ENCODE measurements at regions not wholly inside any gene's neighbourhood (a gene's known extent, or its start where the extent isn't known, plus 50 kb on each side); places are given as distances from the start of the nearest gene placed in this dataset.

DNA sequence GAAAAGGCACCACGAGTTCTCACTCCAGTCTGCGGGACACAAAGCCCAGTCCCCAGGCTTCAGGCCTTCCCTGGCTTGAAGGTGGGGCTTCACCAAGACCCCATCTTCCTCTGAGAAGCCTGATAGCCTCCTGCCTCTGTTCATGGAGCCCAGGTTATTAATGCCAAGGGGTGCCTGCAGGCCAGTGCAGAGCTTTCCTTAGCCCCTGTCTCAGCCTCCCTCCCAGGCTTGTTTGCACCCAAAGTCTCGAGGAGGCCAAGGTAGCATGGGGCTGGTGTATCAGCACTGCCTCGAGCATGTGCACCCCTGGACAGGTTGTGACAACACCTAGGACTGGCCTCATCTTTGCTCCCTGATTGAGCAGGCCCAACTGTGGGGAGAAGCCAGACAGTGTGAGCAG is 108.1 kb upstream of the PCDH15 start:
- DNase-seq: no peak

DNA sequence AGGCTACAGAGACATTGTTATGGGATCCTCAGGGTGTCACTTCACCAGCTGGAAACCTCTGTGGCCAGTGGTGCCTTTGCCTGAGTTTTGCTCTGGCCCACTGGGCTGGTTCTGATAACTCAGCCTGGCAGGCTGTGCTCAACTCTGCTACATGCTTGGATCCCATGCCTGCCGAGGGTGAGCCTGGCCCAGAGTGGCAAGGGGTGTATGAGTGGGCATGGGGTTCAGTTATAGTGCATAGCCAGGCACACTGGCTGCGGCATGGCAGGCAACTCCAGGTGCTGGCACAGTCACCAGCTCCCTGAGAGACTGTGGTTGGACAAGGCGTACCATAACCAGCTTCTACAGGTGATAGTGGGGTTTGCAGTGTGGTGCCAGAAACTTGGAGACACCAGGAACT is 107.0 kb upstream of the PCDH15 start:
- DNase-seq: no peak

DNA sequence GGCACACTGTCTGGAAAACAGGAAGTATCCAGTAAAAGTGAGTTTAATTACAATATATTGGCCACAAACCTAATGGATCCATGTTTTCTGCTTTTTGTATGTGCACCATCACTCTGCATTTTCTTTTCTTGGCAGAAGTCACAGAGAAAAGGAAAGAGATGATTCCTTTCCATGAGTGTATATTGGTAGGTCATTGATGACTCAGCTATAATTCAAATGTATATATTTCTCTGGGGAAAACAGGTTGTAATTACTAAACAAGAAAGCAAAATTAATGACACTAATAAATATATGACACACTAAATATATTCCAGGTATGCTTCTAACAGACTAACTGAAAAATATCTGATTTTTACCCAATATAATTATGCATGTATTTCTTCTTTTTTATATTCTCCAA is 105.9 kb upstream of the PCDH15 start:
- DNase-seq: no peak

DNA sequence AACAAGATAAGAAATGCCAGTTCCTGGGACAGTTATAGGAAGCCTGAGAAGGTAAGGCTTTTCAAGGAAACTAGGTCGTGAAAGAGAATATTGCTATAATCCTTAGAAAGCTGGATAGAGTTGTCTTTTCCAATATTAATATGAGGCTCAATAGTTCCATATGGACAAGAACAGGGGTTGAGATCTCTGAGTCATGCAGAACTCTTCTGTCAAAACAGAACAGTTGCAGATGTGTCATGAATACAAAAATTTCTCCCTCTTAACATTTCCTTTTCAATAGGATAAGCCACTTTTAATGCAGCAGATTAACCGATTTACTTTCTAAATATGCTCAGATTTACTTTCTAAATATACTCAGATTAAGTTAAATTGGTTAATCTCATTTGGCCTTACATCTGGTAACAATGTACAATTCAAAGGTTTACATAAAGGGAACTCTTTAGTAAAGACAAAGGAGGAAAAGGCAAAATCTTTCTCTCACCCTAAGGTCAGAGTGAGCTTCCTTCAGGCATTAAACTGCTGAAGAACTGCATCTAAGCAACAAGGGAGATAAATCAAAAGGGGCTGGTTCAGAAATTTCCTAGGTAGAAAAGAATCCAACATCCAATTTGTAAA is 104.7 kb upstream of the PCDH15 start:
- no peak for DNase-seq

DNA sequence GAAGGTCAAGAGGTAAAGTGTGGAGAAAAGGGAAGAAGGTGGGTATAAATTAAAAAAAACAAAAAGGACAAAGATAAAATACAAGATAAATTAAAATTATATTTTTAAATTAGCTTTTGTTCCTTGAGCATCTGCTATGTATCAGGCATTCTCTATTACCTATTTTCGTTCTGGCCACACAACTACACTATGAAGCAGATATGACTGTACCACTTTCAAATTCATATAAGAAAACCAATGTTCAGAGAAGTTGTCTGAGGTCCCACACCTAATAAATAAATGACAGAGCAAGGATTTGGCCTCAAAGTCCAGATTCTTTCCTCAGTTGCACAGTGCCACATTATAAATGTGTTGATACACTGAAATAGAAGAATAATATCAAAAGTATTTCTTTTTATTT is 103.8 kb upstream of the PCDH15 start:
- DNase-seq: no peak

DNA sequence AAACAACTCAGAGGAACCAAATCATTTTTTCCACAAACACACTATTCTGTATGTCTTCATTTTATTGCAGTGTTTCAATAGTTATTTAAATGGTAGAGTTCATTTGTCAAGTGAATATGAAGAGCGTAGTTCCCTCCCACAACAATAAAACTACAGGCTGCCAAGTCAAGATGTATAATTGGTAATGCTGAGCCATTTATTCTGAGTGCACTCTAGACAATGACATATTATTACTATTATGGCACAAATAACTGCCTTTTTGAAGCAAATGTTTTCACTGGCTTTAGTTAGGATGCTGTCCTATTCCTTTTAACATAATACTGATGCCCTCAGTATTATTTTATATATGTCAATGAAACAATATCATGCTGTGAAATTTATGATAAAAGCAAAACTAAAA is 102.7 kb upstream of the PCDH15 start:
- no peak for DNase-seq

DNA sequence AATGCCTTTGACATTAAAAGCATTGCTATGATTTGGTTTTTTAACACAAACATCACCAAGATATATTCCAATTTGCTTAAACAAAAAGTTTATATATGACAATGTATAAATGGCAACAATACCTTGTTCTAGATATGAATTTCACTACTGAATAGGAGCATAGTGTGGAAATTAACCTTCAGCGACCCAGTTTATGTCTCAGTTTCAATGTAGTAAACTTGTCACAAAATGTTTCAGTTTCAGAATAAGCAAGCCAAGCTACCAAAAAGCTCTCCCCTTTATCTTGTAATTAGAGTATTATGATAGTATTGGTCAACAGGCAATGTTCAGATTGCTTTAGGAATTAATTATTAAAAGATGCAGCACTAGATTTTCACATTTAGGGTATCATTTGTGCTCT is 99.6 kb upstream of the PCDH15 start:
- no peak for DNase-seq

DNA sequence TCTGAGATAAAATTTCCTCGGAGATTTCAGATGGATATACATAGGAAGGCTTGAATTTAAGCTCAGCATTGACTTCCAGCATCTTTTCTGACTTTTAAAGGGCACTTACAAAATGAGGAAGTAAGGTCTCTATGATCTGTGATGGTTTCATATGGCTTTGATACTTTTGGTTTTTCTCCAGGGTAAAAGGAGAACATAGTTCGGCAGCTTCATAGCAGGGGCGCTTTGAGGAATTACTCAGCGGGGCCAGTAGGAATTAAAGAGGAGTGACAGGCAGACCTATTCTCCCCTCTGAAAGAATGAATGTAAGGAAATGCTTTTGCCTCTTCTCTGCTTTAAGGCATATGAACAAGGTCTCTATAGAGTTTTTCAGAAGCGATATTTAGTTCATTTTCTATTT is 80.0 kb upstream of the PCDH15 start:
- DNase-seq: no peak

DNA sequence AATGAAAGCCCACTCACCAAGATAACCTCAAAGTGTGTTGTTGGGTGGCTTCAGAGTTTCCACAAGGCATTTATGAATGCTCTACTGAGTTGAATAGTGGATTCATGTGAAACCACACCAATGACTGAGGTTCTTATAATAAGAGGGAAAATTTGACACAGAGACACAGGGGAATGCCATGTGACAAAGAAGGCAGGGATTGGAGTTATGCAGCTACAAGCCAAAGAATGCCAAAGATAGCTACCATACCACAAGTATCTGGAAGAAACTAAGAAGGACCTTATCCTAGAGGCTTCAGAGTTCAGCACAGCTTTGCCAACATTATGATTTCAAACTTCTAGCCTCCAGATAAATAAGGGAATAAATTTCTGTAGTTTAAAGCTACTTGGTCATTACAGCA is 68.0 kb upstream of the PCDH15 start:
- DNase-seq: no peak

DNA sequence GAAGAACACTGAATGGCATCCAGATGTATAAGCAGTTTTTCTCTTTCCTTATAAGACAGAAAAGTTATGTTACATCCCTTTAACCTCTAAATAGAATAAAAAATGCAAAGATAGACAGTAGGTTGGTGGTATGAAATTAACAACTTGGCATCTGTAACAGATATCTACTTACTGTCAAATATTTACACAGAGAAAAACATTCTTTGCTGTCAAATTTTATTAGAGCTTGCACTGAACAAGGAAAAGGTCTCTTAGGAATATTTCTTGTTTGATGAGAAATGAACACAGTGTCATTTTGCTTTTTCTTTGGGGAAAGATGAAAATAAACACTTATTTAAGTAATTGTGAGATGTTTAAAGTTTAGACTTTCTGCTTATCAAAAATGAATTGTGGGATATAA is 65.6 kb upstream of the PCDH15 start:
- no peak for DNase-seq

DNA sequence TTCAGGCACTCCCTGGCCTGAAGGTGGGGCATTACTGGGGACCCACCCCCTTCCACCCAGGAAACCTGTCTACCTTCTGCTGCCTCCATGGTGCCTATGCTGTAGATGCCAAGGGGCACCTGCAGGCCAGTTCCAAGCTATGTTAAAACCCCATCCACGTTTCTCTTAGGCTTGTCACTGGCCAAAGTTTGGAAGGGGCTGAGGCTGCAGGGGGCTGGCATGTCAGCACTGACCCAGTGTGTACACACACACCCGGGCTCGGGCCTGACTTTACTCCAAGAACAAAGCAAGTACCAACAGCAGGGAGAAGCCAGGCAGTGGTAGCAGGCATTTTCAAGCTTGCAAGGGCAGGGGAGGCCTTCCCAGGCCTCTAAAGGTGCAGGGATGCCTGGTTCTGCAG is 53.8 kb upstream of the PCDH15 start:
- DNase-seq: no peak

DNA sequence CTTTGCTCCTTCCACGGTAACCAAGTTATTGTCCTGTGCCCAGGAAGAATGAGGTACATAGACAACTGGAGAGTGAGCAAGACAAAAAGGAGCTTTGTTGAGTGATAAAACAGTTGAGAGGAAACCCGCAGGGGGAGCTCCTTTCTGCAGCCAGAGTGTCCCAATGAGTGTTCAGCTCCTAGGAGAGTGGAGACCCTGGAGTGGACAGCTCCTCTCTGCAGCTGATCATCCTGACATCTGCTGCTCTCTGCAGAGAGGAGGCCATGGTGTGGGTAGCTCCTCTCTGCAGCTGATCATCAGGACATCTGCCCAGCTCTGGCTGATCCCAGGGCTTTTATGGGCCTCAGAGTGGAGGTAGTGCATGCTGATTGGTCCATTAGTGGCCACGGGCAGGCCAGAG is 53.4 kb upstream of the PCDH15 start:
- no peak for DNase-seq

DNA sequence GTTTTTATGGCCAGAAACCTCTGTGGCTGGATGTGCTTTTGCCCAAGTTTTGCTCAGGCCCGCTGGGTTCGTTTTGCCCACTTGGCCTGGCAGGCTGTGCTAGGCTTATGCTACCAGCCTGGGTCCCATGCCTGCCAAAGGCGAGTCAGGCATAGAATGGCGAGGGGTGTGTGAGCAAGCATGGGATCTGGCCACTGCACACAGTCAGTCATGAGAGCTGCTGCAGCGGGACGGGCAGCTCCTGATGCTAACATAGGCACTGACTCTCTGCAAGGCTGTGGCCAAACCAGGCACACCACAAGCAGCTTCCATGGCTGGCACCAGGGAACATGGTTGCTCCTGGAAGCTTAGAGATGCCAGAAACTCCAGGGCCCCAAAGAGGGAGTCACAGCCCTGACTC is 52.9 kb upstream of the PCDH15 start:
- no peak for DNase-seq

All from NCI-H2227 treated with DMSO at 0.1 percent for 48 hours (cell line).